Eye (tissue), 1 donor: ENCODE measurements at regions not wholly inside any gene's neighbourhood (a gene's known extent, or its start where the extent isn't known, plus 50 kb on each side); places are given as distances from the start of the nearest gene placed in this dataset.
"Not testable (repeated sequence)": the region's sequence is repeated elsewhere in the genome, so short reads cannot be mapped to it uniquely, and the experiment has no call there.

Source experiments
- DNase-seq: peaks from one replicate; pipeline ENCODE4 v3.0.0-alpha.2; 2015

GRCh38 chr18:14937271-14937670 lies 189.3 kb downstream of the ANKRD30B start:
- DNase-seq = no peak

GRCh38 chr18:14939141-14939540 lies 191.2 kb downstream of the ANKRD30B start:
- DNase-seq = no peak

GRCh38 chr18:14940106-14940505 lies 192.1 kb downstream of the ANKRD30B start:
- not testable (repeated sequence) for DNase-seq

- no peak for DNase-seq
Observed at GRCh38 chr18:14940735-14941134, 192.8 kb downstream of the ANKRD30B start.

- DNase-seq = no peak
Observed at GRCh38 chr18:14941256-14941655, 193.3 kb downstream of the ANKRD30B start.

GRCh38 chr18:14941792-14942191 lies 193.8 kb downstream of the ANKRD30B start:
- DNase-seq = no peak

- no peak for DNase-seq
Observed at GRCh38 chr18:14942275-14942674, 194.3 kb downstream of the ANKRD30B start.

GRCh38 chr18:14943486-14943885 lies 195.5 kb downstream of the ANKRD30B start:
- DNase-seq = no peak

GRCh38 chr18:14943967-14944636 lies 196.1 kb downstream of the ANKRD30B start:
- no peak for DNase-seq

GRCh38 chr18:14944838-14945237 lies 196.9 kb downstream of the ANKRD30B start:
- DNase-seq = no peak

- no peak for DNase-seq
Observed at GRCh38 chr18:14945286-14945685, 197.3 kb downstream of the ANKRD30B start.

- no peak for DNase-seq
Observed at GRCh38 chr18:14945984-14946383, 198.0 kb downstream of the ANKRD30B start.

GRCh38 chr18:14946741-14947470 lies 198.9 kb downstream of the ANKRD30B start:
- DNase-seq = not testable (repeated sequence)

- no peak for DNase-seq
Observed at GRCh38 chr18:14947482-14948162, 199.7 kb downstream of the ANKRD30B start.

- no peak for DNase-seq
Observed at GRCh38 chr18:14948163-14948540, 200.2 kb downstream of the ANKRD30B start.

- no peak for DNase-seq
Observed at GRCh38 chr18:14949800-14950664, 202.1 kb downstream of the ANKRD30B start.

GRCh38 chr18:14952444-14953077 lies 204.6 kb downstream of the ANKRD30B start:
- DNase-seq = not testable (repeated sequence)

- no peak for DNase-seq
Observed at GRCh38 chr18:14958701-14959100, 210.7 kb downstream of the ANKRD30B start.

- no peak for DNase-seq
Observed at GRCh38 chr18:14959550-14959949, 211.6 kb downstream of the ANKRD30B start.

GRCh38 chr18:14961991-14962390 lies 214.0 kb downstream of the ANKRD30B start:
- no peak for DNase-seq

- no peak for DNase-seq
Observed at GRCh38 chr18:14962626-14963025, 214.7 kb downstream of the ANKRD30B start.

GRCh38 chr18:14963246-14963645 lies 215.3 kb downstream of the ANKRD30B start:
- DNase-seq = no peak
